WTC11 (cell line): ENCODE measurements at regions not wholly inside any gene's neighbourhood (a gene's known extent, or its start where the extent isn't known, plus 50 kb on each side); places are given as distances from the start of the nearest gene placed in this dataset.

Experiments
- CTCF ChIP-seq: fragments of 200-600 bp; IDR thresholded peaks from 2 replicates; pipeline ENCODE4 v1.8.0; 2022; ENCODE audit warnings: antibody characterized with exemption
- TCF7 ChIP-seq: sonication (generic); formaldehyde crosslinking; IDR thresholded peaks from 2 replicates; pipeline ENCODE4 v1.8.0; 2022; ENCODE audit warnings: mild to moderate bottlenecking, low read depth, missing genetic modification reagents, moderate library complexity

GRCh38 chr4:180827232-180828009 lies 1415.8 kb upstream of the TENM3 start:
- TF ChIP-seq CTCF (no peak), TCF7 (CRISPR knock-in tag) (no peak)
